ENCODE measurements at regions not wholly inside any gene's neighbourhood (a gene's known extent, or its start where the extent isn't known, plus 50 kb on each side); places are given as distances from the start of the nearest gene placed in this dataset.

DNA sequence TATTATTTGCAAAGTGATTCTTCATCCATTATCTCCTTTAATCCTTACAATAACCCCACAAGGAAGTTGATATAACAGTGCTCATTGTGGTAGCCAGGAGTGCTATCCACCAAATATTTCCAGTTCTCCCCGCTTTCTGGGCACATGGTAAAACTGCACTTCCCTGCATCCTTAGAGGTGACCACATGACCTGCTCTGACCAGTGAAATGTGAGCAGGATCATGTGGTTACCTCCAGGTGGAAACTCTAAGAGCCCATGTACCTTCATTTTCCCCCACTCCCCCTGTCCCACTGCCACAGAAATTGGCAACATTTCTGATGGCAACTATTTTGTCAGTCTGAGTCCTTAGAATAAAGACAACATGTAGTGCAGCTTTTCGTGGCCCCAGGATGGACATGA lies 89.7 kb downstream of the MRPL46 start (continued):
- TF ChIP-seq, protein P1, sequence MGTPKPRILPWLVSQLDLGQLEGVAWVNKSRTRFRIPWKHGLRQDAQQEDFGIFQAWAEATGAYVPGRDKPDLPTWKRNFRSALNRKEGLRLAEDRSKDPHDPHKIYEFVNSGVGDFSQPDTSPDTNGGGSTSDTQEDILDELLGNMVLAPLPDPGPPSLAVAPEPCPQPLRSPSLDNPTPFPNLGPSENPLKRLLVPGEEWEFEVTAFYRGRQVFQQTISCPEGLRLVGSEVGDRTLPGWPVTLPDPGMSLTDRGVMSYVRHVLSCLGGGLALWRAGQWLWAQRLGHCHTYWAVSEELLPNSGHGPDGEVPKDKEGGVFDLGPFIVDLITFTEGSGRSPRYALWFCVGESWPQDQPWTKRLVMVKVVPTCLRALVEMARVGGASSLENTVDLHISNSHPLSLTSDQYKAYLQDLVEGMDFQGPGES (IDR thresholded peaks at IDR 0.05; ENCODE audit: low read depth, low read length), result no peak
- no peak for TF ChIP-seq RAD21 (IDR thresholded peaks at IDR 0.05; ENCODE audit: low read length)

DNA sequence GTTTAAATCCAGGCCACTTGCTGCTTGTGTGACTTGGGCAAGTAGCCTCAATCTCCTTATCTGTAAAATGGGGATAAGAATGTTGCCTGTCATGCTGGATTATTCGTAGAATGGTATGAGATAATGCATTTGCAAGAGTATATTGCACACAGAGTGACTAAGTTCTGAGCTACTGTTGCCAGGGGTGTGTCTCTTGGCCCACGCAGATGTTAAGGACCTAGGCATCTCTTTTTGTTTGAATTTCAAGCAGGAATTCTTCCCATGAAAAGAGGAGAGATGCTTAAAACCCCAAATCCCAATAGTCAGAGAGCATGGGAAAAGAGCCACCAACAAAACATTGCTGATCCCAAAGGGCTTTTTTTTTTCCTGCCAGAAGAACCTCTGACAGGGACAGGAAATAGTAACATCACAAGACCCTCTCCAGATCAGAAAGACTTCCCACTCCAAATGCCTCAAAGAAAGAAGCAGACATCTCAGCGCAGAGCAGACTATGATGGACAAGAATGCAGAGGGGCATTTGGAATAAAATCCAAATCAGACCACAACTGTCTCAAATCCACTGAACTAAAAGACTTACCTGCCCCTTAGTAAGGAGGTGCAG lies 90.5 kb downstream of the MRPL46 start:
- Histone ChIP-seq H3K4me2 (no peak overlapping the region), H3K4me3 (ENCODE audit: low read depth in 2 of 2, low read length in 1 of 2) (no peak overlapping the region), H3K27ac (ENCODE audit: low read depth in 2 of 2, low read length in 1 of 2) (no peak overlapping the region), H2AFZ (ENCODE audit: low read depth) (no peak overlapping the region), H3K4me1 (ENCODE audit: control insufficient read depth in 1 of 2, insufficient read depth in 2 of 2, low read depth in 1 of 2, low read length in 1 of 2) (no peaks in the 10 kb centered on the region), H3K9ac (no peak overlapping the region), H3K27me3 (ENCODE audit: insufficient read depth) (no peaks in the 10 kb centered on the region), H3K36me3 (replicated peaks in 1 of 2; ENCODE audit: control insufficient read depth in 1 of 2, insufficient read depth in 2 of 2, low read length in 1 of 2) (no peaks in the 10 kb centered on the region), H3F3A (replicated peaks; ENCODE audit: insufficient read depth) (no peaks in the 10 kb centered on the region), H4K20me1 (ENCODE audit: insufficient read depth) (no peaks in the 10 kb centered on the region), H3K9me2 (no peaks in the 10 kb centered on the region), H3K79me2 (ENCODE audit: insufficient read depth) (no peaks in the 10 kb centered on the region), H3K9me3 (no peaks in the 10 kb centered on the region)
- no peak for DNase-seq
- 43% methylated on average over 3 of the region's 3 CpGs for WGBS (ENCODE audit: low lambda C conversion rate)
- CTCF ChIA-PET, result interaction anchor here (0.7 kb wide), 1 partner anchor 952 kb away, joined by 3 read pairs; no protein-coding TSS in a partner anchor
- POLR2A ChIA-PET, result no interaction called here
- TF ChIP-seq EP300 (IDR thresholded peaks at IDR 0.05; ENCODE audit: borderline replicate concordance in 1 of 2, low read depth in 1 of 2, low read length in 1 of 2) (no peak), TAF1 (IDR thresholded peaks at IDR 0.05; ENCODE audit: borderline replicate concordance, low read depth, low read length) (no peak), POLR2AphosphoS5 (IDR thresholded peaks at IDR 0.05; ENCODE audit: low read depth, low read length) (no peak), RXRA (IDR thresholded peaks at IDR 0.05; ENCODE audit: borderline replicate concordance, low read depth) (no peak), NRF1 (IDR thresholded peaks at IDR 0.05; ENCODE audit: low read depth, low read length) (no peak), SMC3 (IDR thresholded peaks at IDR 0.05; ENCODE audit: low read depth, low read length) (no peak), SIN3A (IDR thresholded peaks at IDR 0.05; ENCODE audit: borderline replicate concordance, low read depth, low read length) (no peak), CHD2 (IDR thresholded peaks at IDR 0.05; ENCODE audit: low read length, partially characterized antibody) (no peak), FOXM1 (IDR thresholded peaks at IDR 0.05; ENCODE audit: low read depth) (no peak), GATA2 (CRISPR knock-in tag; IDR thresholded peaks at IDR 0.05) (no peak), RAD21 (IDR thresholded peaks at IDR 0.05; ENCODE audit: low read length) (no peak), MEF2A (IDR thresholded peaks at IDR 0.05; ENCODE audit: borderline replicate concordance, low read depth) (no peak), RFX5 (IDR thresholded peaks at IDR 0.05; ENCODE audit: low read length) (no peak)
- TF ChIP-seq, protein P1 (IDR thresholded peaks at IDR 0.05; ENCODE audit: low read depth, low read length), result no peak
- TF ChIP-seq, protein P2, sequence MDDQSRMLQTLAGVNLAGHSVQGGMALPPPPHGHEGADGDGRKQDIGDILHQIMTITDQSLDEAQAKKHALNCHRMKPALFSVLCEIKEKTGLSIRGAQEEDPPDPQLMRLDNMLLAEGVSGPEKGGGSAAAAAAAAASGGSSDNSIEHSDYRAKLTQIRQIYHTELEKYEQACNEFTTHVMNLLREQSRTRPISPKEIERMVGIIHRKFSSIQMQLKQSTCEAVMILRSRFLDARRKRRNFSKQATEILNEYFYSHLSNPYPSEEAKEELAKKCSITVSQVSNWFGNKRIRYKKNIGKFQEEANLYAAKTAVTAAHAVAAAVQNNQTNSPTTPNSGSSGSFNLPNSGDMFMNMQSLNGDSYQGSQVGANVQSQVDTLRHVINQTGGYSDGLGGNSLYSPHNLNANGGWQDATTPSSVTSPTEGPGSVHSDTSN (IDR thresholded peaks at IDR 0.05), result no peak

Measured in SK-N-SH (cell line).